Skeletal muscle tissue (tissue), 3 donors: ENCODE measurements at regions not wholly inside any gene's neighbourhood (a gene's known extent, or its start where the extent isn't known, plus 50 kb on each side); places are given as distances from the start of the nearest gene placed in this dataset.

Source experiments
- H3K27ac ChIP-seq: one replicate; pipeline ENCODE4 v1.7.0; 2013; ENCODE audit warnings: mild to moderate bottlenecking, low read depth, low read length, inconsistent platforms
- H3K27me3 ChIP-seq, 3 donors: one replicate each; pipeline ENCODE4 v1.7.0; 2013; ENCODE audit warnings: low read length in 3 of 3; ENCODE audit not compliant: control insufficient read depth in 3 of 3, insufficient read depth in 3 of 3
- H3K36me3 ChIP-seq, 3 donors: one replicate each; pipeline ENCODE4 v1.7.0; 2013; ENCODE audit warnings: low read length in 3 of 3; ENCODE audit not compliant: control insufficient read depth in 3 of 3, insufficient read depth in 3 of 3
- H3K4me1 ChIP-seq, 3 donors: one replicate each; pipeline ENCODE4 v1.7.0; 2013; ENCODE audit warnings: low read length in 3 of 3, mild to moderate bottlenecking in 3 of 3; ENCODE audit not compliant: control insufficient read depth in 3 of 3, insufficient read depth in 3 of 3
- H3K4me3 ChIP-seq, 3 donors: one replicate each; pipeline ENCODE4 v1.7.0; 2013; ENCODE audit warnings: low read length in 3 of 3
- H3K9ac ChIP-seq, 3 donors: one replicate each; pipeline ENCODE4 v1.7.0; 2013; ENCODE audit warnings: low read length in 3 of 3, mild to moderate bottlenecking in 3 of 3, moderate library complexity in 2 of 3, low read depth in 1 of 3
- H3K9me3 ChIP-seq, 3 donors: one replicate each; pipeline ENCODE4 v1.7.0; 2013; ENCODE audit warnings: low read length in 3 of 3; ENCODE audit not compliant: control insufficient read depth in 3 of 3
- donor health status: Osteomylitis.

- H3K9me3 ChIP-seq: no peaks in the 10 kb centered on the region
- no peaks in the 10 kb centered on the region for H3K36me3 ChIP-seq
- no peak overlapping the region for H3K27ac ChIP-seq
- H3K27me3 ChIP-seq: peaks cover 0 to 2% (median 0%) of the 10 kb centered on the region in 3 donors
- H3K4me3 ChIP-seq: no peak overlapping the region
- H3K4me1 ChIP-seq: peaks cover 7 to 10% (median 8%) of the 10 kb centered on the region in 3 donors
- no peak overlapping the region for H3K9ac ChIP-seq
Measured at GRCh38 chr2:30355306-30355705, 91.7 kb upstream of the LCLAT1 start.

GRCh38 chr2:30356071-30356470 lies 91.0 kb upstream of the LCLAT1 start:
- Histone ChIP-seq H3K4me3 (no peak overlapping the region), H3K9ac (no peak overlapping the region), H3K27ac (no peak overlapping the region), H3K27me3 (peaks cover 0 to 2% (median 0%) of the 10 kb centered on the region in 3 donors), H3K4me1 (peaks cover 10 to 13% (median 11%) of the 10 kb centered on the region in 3 donors), H3K9me3 (no peaks in the 10 kb centered on the region), H3K36me3 (no peaks in the 10 kb centered on the region)

GRCh38 chr2:30356776-30357175 lies 90.3 kb upstream of the LCLAT1 start:
- H3K4me1 ChIP-seq: peaks cover 7 to 18% (median 11%) of the 10 kb centered on the region in 3 donors
- H3K27me3 ChIP-seq: peaks cover 0 to 2% (median 0%) of the 10 kb centered on the region in 3 donors
- H3K9ac ChIP-seq: no peak overlapping the region
- H3K4me3 ChIP-seq: no peak overlapping the region
- H3K9me3 ChIP-seq: no peaks in the 10 kb centered on the region
- no peaks in the 10 kb centered on the region for H3K36me3 ChIP-seq
- no peak overlapping the region for H3K27ac ChIP-seq

- H3K4me1 ChIP-seq: peaks cover 12 to 25% (median 20%) of the 10 kb centered on the region in 3 donors
- H3K36me3 ChIP-seq: no peaks in the 10 kb centered on the region
- H3K27me3 ChIP-seq: peaks cover 0 to 6% (median 2%) of the 10 kb centered on the region in 3 donors
- no peak overlapping the region for H3K4me3 ChIP-seq
- H3K9me3 ChIP-seq: no peaks in the 10 kb centered on the region
- no peak overlapping the region for H3K27ac ChIP-seq
- no peak overlapping the region for H3K9ac ChIP-seq
Measured at GRCh38 chr2:30358351-30358750, 88.7 kb upstream of the LCLAT1 start.

GRCh38 chr2:30358842-30359241 lies 88.2 kb upstream of the LCLAT1 start:
- Histone ChIP-seq H3K36me3 (no peaks in the 10 kb centered on the region), H3K27me3 (peaks cover 0 to 6% (median 2%) of the 10 kb centered on the region in 3 donors), H3K4me3 (no peak overlapping the region), H3K4me1 (peaks cover 12 to 25% (median 20%) of the 10 kb centered on the region in 3 donors), H3K9ac (no peak overlapping the region), H3K27ac (no peak overlapping the region), H3K9me3 (no peaks in the 10 kb centered on the region)

GRCh38 chr2:30359644-30360167 lies 87.3 kb upstream of the LCLAT1 start:
- no peak overlapping the region for H3K9ac ChIP-seq
- H3K27ac ChIP-seq: peak overlapping the region; percentile 17
- no peaks in the 10 kb centered on the region for H3K36me3 ChIP-seq

GRCh38 chr2:30361751-30362394 lies 85.2 kb upstream of the LCLAT1 start:
- Histone ChIP-seq H3K9ac (no peak overlapping the region), H3K27ac (no peak overlapping the region), H3K27me3 (peaks cover 0 to 6% (median 0%) of the 10 kb centered on the region in 3 donors), H3K4me1 (peaks cover 15 to 27% (median 20%) of the 10 kb centered on the region in 3 donors), H3K4me3 (no peak overlapping the region), H3K9me3 (no peaks in the 10 kb centered on the region), H3K36me3 (no peaks in the 10 kb centered on the region)

More at GRCh38 chr2:30359644-30360167, 87.3 kb upstream of the LCLAT1 start:
- peaks cover 12 to 25% (median 20%) of the 10 kb centered on the region in 3 donors for H3K4me1 ChIP-seq
- H3K4me3 ChIP-seq: no peak overlapping the region
- no peaks in the 10 kb centered on the region for H3K9me3 ChIP-seq
- H3K27me3 ChIP-seq: peaks cover 0 to 6% (median 2%) of the 10 kb centered on the region in 3 donors

GRCh38 chr2:30362468-30363081 lies 84.5 kb upstream of the LCLAT1 start:
- Histone ChIP-seq H3K27me3 (peaks cover 0 to 6% (median 0%) of the 10 kb centered on the region in 3 donors), H3K9me3 (no peaks in the 10 kb centered on the region), H3K36me3 (no peaks in the 10 kb centered on the region), H3K4me3 (no peak overlapping the region), H3K4me1 (peaks cover 15 to 27% (median 20%) of the 10 kb centered on the region in 3 donors), H3K9ac (no peak overlapping the region), H3K27ac (no peak overlapping the region)

- Histone ChIP-seq H3K4me3 (no peak overlapping the region), H3K9me3 (no peaks in the 10 kb centered on the region), H3K27ac (no peak overlapping the region), H3K4me1 (peaks cover 15 to 27% (median 20%) of the 10 kb centered on the region in 3 donors), H3K9ac (no peak overlapping the region), H3K36me3 (no peaks in the 10 kb centered on the region), H3K27me3 (peaks cover 0 to 6% (median 0%) of the 10 kb centered on the region in 3 donors)
Measured at GRCh38 chr2:30363406-30363805, 83.6 kb upstream of the LCLAT1 start.

GRCh38 chr2:30365201-30365600 lies 81.8 kb upstream of the LCLAT1 start:
- H3K36me3 ChIP-seq: no peaks in the 10 kb centered on the region
- no peak overlapping the region for H3K9ac ChIP-seq
- H3K27me3 ChIP-seq: peaks cover 0 to 6% (median 0%) of the 10 kb centered on the region in 3 donors
- peaks cover 9 to 20% (median 13%) of the 10 kb centered on the region in 3 donors for H3K4me1 ChIP-seq
- H3K27ac ChIP-seq: no peak overlapping the region
- no peak overlapping the region for H3K4me3 ChIP-seq
- no peaks in the 10 kb centered on the region for H3K9me3 ChIP-seq
